ENCODE measurements at regions not wholly inside any gene's neighbourhood (a gene's known extent, or its start where the extent isn't known, plus 50 kb on each side); places are given as distances from the start of the nearest gene placed in this dataset.

- no peak for DNase-seq
Measured at GRCh38 chr11:128187377-128187776, 400.0 kb downstream of the ETS1 start.

GRCh38 chr11:128184981-128185380 is 402.4 kb downstream of the ETS1 start:
- no peak for DNase-seq

DNA sequence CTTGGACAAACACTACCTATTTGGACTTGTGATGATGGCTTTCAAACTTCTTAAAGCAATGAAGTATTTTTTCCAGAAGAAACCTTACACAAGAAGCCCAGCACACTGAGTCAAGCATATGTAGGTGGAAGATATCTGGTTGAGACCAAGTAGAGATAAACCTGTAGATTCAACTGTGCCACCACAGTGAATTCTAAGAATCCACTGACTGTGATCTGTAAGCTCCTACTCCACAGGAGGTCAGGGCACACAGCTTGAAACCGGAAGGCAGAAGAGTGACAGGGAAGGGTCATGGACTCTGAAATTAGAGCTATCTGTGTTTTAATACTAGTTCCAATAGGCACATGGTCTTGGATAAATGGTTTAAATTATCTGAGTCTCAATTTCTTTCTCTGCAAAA is 404.5 kb downstream of the ETS1 start:
- DNase-seq, result no peak

DNA sequence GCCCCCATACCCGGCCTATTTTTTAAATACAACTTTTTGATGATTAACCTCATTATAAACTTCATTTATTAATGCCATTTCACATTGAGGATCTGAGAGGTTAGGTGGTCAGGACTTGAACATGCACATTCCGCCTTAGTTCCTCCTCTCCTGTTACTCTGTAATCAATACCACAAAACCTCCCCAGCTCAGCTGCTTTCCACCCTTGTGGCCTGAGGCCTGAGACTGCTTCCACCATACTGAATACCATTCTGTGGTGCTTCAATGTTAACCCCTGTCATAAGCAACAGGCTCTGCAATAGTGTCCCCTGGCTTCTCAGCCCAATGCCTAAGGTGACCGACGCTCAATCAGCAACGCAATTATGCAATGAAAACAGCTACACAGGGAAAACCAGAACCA is 405.4 kb downstream of the ETS1 start:
- no peak for DNase-seq

DNA sequence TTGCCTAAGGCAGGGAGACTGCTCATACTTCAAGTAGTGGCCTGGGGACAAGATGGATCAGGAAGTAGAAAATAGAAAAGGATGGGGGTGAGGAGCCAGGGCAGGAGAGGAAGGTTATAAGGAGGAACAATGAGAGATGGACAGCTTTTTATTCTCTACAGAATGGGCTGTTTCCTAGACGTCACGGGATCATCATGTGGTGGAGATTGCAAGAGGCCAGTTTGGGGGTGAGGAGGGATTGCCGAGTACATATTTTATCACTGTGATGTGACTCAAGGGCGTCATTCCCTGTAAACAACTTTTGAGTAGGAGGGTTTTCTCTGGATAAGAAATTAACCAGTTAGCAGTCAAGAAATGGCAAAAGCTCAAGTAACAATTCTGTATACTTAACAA is 406.3 kb downstream of the ETS1 start:
- no peak for DNase-seq

- no peak for DNase-seq
Measured at GRCh38 chr11:128180441-128181087, 406.8 kb downstream of the ETS1 start.

DNA sequence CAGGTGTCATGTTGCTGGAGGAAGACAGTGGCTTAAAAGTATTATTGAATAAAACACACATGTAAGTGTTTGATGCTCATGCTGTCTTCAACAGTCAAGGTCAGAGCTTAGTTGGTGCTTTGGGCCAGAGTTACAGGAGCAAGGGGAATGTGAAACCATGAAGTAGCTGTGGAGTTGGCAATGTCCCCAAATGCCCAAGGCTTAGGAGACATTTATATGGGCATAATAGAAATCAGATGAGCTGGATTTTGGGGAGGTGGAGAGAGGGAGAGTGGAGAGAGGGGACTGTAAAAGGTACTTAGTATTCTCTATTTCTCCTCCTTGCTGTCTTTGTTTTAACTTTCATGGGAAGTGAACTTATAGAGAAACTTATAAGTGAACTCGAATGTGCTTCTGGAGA is 407.8 kb downstream of the ETS1 start:
- DNase-seq, result no peak

DNA sequence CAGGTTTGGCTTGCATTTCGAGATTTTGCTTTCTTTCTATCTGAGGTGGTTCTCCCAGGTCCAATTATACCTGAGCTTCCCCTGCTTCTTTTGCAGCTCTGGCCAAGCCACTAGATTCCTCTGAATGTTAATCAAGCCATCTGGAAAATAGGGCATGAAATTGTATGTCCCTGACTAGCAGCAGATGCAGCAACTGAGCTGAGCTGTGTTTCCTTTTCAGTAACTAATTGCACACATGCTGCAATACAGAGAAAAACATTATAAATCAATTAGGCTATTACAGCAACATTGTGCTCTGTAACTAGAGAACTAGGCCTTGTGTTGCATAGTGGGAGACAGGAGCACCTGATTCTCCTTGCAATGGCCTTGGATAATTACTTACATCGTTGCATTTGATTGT is 408.3 kb downstream of the ETS1 start:
- no peak for DNase-seq

- DNase-seq, result no peak
Measured at GRCh38 chr11:128174465-128175291, 412.7 kb downstream of the ETS1 start.

GRCh38 chr11:128172046-128172878 is 415.1 kb downstream of the ETS1 start:
- DNase-seq, result peak; percentile 85

GRCh38 chr11:128171506-128171905 is 415.9 kb downstream of the ETS1 start:
- DNase-seq, result no peak

DNA sequence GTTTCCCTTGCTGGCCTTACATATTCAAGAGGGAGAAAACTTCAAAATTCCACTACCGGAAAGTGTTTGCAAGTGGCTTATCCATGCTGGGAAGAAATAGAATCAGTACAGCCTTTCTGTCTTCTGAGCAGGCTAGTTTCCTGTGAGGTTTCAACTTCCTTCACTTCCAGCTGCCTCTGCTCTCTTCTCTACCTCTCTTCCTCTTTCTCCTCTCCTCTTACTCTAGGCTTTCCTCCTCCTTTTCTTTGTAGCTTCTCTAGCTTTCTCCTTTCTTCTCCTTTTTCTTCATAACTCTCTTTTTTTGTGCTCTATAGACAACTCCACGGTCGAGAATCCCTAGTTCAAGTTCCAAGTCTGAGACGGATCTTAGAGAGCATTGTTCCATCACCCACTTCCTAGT is 421.8 kb downstream of the ETS1 start:
- DNase-seq, result no peak

GRCh38 chr11:128164080-128164741 is 423.1 kb downstream of the ETS1 start:
- no peak for DNase-seq

DNA sequence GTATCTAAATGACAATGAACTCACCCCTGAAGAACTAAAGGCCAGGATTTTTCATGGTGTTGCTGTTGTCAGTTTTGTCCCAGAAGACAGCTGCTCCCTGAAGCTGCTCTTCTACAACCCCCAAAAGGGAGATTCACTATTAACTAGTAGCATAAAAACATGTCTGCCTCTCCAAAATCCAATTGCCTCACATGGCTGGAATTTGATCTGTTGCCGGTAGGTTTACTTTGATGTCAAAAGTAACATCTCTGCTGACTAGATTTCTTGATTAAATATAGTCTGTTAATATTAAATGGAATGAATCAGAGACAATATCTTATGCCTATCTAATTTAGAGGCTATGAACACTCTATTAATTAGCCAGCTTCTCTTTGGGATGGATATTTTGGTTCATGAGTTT is 425.4 kb downstream of the ETS1 start:
- no peak for DNase-seq

DNA sequence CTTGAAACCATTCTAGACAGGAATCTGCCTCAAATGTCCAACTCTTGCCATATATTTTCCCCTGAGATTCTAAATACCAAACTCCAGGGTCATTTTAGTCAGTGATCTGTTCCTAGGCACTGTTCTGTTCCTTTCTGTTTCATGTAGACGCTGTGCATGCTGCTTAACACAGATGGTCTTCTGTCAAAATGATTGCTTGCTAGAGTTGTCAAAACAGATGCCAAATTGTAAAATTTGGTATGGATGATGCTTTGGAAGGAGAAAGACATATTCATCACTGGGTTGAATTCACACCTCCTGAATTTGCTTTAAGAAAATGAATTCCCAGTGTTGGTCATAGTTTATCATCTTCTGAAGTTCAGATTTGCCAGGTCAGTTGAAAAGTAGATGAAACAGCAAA is 425.9 kb downstream of the ETS1 start:
- no peak for DNase-seq

GRCh38 chr11:128158860-128159259 is 428.5 kb downstream of the ETS1 start:
- no peak for DNase-seq

- peak; percentile 39 for DNase-seq
Measured at GRCh38 chr11:128157423-128158298, 429.7 kb downstream of the ETS1 start.

GRCh38 chr11:128156486-128156885 is 430.9 kb downstream of the ETS1 start:
- DNase-seq, result no peak

DNA sequence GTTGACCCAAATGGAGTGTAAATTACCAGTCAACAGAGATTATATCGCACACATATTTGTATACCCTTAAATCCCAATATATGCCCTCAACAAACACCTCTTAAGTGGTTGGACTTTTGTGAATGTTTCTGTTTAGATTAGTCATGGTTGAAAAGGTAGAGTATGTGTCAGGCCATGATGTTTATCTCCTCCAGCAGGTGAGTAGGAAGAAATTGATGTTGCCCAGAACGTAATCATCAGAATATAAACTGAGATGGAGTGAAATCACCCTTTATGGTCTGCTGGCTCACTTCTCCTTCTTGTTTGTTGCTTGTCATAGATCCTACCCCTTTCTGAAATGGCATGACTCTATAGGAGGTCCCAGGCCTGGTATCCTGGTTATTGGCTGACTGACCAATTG is 431.8 kb downstream of the ETS1 start:
- no peak for DNase-seq

DNA sequence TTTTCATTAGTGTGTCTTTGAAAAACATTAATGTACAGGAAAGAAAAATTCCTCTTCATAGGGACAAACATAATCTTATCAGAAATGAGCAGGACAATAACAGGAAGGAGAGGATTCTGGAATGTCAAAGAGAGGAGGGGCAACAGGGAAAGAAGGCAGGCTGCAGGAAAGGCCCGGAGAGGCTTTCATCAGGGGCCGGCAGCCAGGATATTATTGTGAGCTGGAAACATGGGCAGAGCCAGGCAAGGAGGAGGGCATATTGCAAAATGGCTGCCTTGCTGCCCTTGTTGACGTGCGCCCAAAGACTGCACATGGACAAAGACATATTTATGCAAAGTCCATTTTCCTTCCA is 433.7 kb downstream of the ETS1 start:
- no peak for DNase-seq

- DNase-seq, result no peak
Measured at GRCh38 chr11:128152796-128153696, 434.3 kb downstream of the ETS1 start.
